ENCODE measurements at regions not wholly inside any gene's neighbourhood (a gene's known extent, or its start where the extent isn't known, plus 50 kb on each side); places are given as distances from the start of the nearest gene placed in this dataset.

- H3K27me3 ChIP-seq, result no peaks in the 10 kb centered on the region
- H3K4me1 ChIP-seq (ENCODE audit: low read depth), result no peaks in the 10 kb centered on the region
- no peaks in the 10 kb centered on the region for H3K9me3 ChIP-seq (ENCODE audit: low read depth)
- no peak for TF ChIP-seq CTCF (IDR thresholded peaks at IDR 0.05; ENCODE audit: low read depth, low read length)
- no peak for DNase-seq (ENCODE audit: low read depth in 1 of 2, low spot score in 1 of 2)
- H3K36me3 ChIP-seq, result no peaks in the 10 kb centered on the region
- no peak overlapping the region for H3K4me3 ChIP-seq
- H3K27ac ChIP-seq, result no peak overlapping the region
These were observed 327.5 kb upstream of the TBL1XR1 start for GRCh38 chr3:177524742-177525141.

- TF ChIP-seq CTCF (IDR thresholded peaks at IDR 0.05; ENCODE audit: low read depth, low read length), result no peak
- Histone ChIP-seq H3K9me3 (ENCODE audit: low read depth) (no peaks in the 10 kb centered on the region), H3K4me1 (ENCODE audit: low read depth) (no peaks in the 10 kb centered on the region), H3K27me3 (no peaks in the 10 kb centered on the region), H3K4me3 (no peak overlapping the region), H3K27ac (no peak overlapping the region), H3K36me3 (no peaks in the 10 kb centered on the region)
- DNase-seq (ENCODE audit: low read depth in 1 of 2, low spot score in 1 of 2), result no peak
These were observed 328.1 kb upstream of the TBL1XR1 start for GRCh38 chr3:177525414-177525813.

- Histone ChIP-seq H3K4me1 (ENCODE audit: low read depth) (no peaks in the 10 kb centered on the region), H3K27ac (no peak overlapping the region), H3K36me3 (no peaks in the 10 kb centered on the region), H3K9me3 (ENCODE audit: low read depth) (no peaks in the 10 kb centered on the region), H3K27me3 (no peaks in the 10 kb centered on the region), H3K4me3 (no peak overlapping the region)
- TF ChIP-seq CTCF (IDR thresholded peaks at IDR 0.05; ENCODE audit: low read depth, low read length), result no peak
- DNase-seq (ENCODE audit: low read depth in 1 of 2, low spot score in 1 of 2), result peak in 1 of 2 donors; percentile 87
These were observed 328.9 kb upstream of the TBL1XR1 start for GRCh38 chr3:177525987-177526712.

- DNase-seq (ENCODE audit: low read depth in 1 of 2, low spot score in 1 of 2), result no peak
- Histone ChIP-seq H3K36me3 (no peaks in the 10 kb centered on the region), H3K4me3 (no peak overlapping the region), H3K9me3 (ENCODE audit: low read depth) (no peaks in the 10 kb centered on the region), H3K27me3 (no peaks in the 10 kb centered on the region), H3K4me1 (ENCODE audit: low read depth) (no peaks in the 10 kb centered on the region), H3K27ac (no peak overlapping the region)
- TF ChIP-seq CTCF (IDR thresholded peaks at IDR 0.05; ENCODE audit: low read depth, low read length), result no peak
These were observed 329.9 kb upstream of the TBL1XR1 start for GRCh38 chr3:177527182-177527581.

- H3K4me1 ChIP-seq (ENCODE audit: low read depth), result no peaks in the 10 kb centered on the region
- no peaks in the 10 kb centered on the region for H3K27me3 ChIP-seq
- H3K9me3 ChIP-seq (ENCODE audit: low read depth), result no peaks in the 10 kb centered on the region
- H3K4me3 ChIP-seq, result no peak overlapping the region
- no peaks in the 10 kb centered on the region for H3K36me3 ChIP-seq
- no peak for TF ChIP-seq CTCF (IDR thresholded peaks at IDR 0.05; ENCODE audit: low read depth, low read length)
- DNase-seq (ENCODE audit: low read depth in 1 of 2, low spot score in 1 of 2), result no peak
- no peak overlapping the region for H3K27ac ChIP-seq
These were observed 331.2 kb upstream of the TBL1XR1 start for GRCh38 chr3:177528306-177529070.
